BJ (cell line): ENCODE measurements at regions not wholly inside any gene's neighbourhood (a gene's known extent, or its start where the extent isn't known, plus 50 kb on each side); places are given as distances from the start of the nearest gene placed in this dataset.

Source experiments
- CTCF ChIA-PET: fragments of 350-600 bp; formaldehyde crosslinking; extraction: SDS; loops from one replicate; lab custom pipeline; 2021; ENCODE audit warnings: antibody characterized with exemption, inconsistent platforms; lab: Yijun Ruan, JAX
- POLR2A ChIA-PET: fragments of 300-600 bp; sonication (Branson Sonifier 250); formaldehyde crosslinking; extraction: SDS; loops from one replicate; lab custom pipeline; 2021; ENCODE audit warnings: antibody characterized with exemption; lab: Charles Lee
- DNase-seq: peaks from one replicate; pipeline ENCODE4 v3.0.0-alpha.2; 2011; ENCODE audit warnings: low read depth
- H3K27me3 ChIP-seq: 2 replicates; pipeline ENCODE4 v1.6.0; 2011; ENCODE audit warnings: low read length; ENCODE audit not compliant: control insufficient read depth, insufficient read depth
- H3K36me3 ChIP-seq: 2 replicates; pipeline ENCODE4 v1.5.1; 2011; ENCODE audit warnings: low read length; ENCODE audit not compliant: control insufficient read depth, insufficient read depth
- H3K4me3 ChIP-seq: 2 replicates; pipeline ENCODE4 v1.5.1; 2011; ENCODE audit warnings: low read depth, mild to moderate bottlenecking, control low read depth, low read length
- TF ChIP-seq, protein P1 (sequence below): IDR thresholded peaks from 2 replicates; pipeline ENCODE4 v1.5.1; 2011; ENCODE audit warnings: low read depth, mild to moderate bottlenecking, control low read depth, inconsistent platforms, low read length, moderate library complexity; ENCODE audit not compliant: insufficient read depth

DNA sequence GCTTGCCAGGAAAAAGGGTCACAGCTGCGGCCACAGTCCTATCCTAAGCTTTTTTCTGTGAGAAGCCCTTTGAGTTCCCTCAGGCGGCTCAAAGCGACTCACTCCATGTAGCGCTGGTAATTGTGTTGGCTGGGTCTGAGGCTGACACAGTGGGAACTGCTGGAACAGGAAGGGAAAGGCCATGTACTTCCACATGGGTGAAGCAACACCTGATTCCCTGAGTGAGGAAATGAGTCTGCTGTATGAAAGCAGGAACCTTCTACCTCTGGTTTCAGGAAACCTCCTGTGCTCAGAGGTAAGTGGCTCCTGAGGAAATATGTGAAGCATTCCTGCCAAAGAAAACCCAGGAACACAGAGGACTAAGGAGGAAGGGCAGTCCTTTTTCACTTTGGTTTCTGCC lies 734.6 kb upstream of the SORCS1 start:
- DNase-seq: no peak
- Histone ChIP-seq H3K36me3 (no peaks in the 10 kb centered on the region), H3K27me3 (no peaks in the 10 kb centered on the region), H3K4me3 (no peak overlapping the region)
- TF ChIP-seq, protein P1, sequence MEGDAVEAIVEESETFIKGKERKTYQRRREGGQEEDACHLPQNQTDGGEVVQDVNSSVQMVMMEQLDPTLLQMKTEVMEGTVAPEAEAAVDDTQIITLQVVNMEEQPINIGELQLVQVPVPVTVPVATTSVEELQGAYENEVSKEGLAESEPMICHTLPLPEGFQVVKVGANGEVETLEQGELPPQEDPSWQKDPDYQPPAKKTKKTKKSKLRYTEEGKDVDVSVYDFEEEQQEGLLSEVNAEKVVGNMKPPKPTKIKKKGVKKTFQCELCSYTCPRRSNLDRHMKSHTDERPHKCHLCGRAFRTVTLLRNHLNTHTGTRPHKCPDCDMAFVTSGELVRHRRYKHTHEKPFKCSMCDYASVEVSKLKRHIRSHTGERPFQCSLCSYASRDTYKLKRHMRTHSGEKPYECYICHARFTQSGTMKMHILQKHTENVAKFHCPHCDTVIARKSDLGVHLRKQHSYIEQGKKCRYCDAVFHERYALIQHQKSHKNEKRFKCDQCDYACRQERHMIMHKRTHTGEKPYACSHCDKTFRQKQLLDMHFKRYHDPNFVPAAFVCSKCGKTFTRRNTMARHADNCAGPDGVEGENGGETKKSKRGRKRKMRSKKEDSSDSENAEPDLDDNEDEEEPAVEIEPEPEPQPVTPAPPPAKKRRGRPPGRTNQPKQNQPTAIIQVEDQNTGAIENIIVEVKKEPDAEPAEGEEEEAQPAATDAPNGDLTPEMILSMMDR: no peak
- CTCF ChIA-PET: no interaction called here
- POLR2A ChIA-PET: no interaction called here

DNA sequence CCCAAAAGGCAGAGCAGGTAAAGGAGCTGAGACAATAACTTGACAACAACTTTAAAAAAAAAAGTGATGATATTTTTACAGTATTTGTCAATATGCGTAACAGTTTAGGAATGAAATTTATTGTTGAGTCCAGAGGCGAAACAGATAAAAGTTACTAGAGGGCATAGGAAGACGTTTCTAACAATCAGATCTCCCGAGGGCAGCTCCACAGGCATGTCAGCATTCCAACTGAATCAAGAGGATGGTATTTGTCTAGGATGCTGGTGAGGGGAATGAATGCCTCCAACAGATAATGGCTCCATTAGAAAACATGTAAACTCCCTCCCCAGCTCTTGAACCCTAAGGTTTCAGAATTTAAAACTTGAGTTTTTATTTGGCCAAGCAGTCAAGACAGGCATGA lies 733.9 kb upstream of the SORCS1 start:
- H3K36me3 ChIP-seq: no peaks in the 10 kb centered on the region
- no peak overlapping the region for H3K4me3 ChIP-seq
- ChIA-PET POLR2A (no interaction called here), CTCF (no interaction called here)
- H3K27me3 ChIP-seq: no peaks in the 10 kb centered on the region
- TF ChIP-seq, protein P1: no peak
- DNase-seq: no peak

DNA sequence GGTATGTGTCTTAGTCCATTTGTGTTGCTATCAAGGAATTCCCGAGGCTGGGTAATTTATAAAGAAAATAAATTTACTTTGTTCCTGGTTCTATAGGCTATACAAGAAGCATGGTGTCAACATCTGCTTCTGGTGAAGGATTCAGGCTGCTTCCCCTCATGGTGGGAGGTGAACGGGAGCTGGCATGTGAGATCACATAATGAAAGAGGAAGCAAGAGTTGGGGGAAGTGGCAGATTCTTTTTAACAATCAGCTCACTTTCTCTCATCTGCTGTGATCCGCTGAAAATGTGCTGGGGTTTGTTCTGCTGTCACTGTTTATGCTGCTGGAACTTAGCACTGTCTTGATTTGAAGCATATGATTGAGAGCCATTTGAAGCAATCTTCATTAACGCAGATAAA lies 730.0 kb upstream of the SORCS1 start:
- CTCF ChIA-PET: no interaction called here
- TF ChIP-seq, protein P1: no peak
- Histone ChIP-seq H3K36me3 (no peaks in the 10 kb centered on the region), H3K27me3 (no peaks in the 10 kb centered on the region), H3K4me3 (no peak overlapping the region)
- no peak for DNase-seq
- POLR2A ChIA-PET: no interaction called here

DNA sequence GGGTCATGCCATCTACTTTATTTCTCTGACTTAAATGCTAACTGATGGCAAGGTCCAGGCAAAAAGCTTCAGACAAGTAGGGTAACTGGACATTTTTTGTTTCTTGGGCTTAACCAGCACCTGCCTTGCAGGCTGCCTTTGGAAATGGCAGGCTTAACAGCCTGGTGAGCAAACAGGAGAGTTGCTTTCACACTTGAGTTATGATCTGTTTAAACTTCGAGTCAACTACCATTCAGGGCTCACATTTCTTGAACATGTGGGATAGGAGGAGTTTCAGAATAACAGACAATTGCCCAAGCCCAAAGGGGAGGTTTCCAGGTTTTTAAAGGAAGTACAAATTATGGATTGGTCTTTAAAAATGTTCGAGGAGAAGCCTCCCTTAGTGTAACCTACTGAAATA lies 724.6 kb upstream of the SORCS1 start:
- H3K27me3 ChIP-seq: no peaks in the 10 kb centered on the region
- ChIA-PET CTCF (no interaction called here), POLR2A (no interaction called here)
- H3K4me3 ChIP-seq: no peak overlapping the region
- TF ChIP-seq, protein P1: no peak
- DNase-seq: no peak
- no peaks in the 10 kb centered on the region for H3K36me3 ChIP-seq

DNA sequence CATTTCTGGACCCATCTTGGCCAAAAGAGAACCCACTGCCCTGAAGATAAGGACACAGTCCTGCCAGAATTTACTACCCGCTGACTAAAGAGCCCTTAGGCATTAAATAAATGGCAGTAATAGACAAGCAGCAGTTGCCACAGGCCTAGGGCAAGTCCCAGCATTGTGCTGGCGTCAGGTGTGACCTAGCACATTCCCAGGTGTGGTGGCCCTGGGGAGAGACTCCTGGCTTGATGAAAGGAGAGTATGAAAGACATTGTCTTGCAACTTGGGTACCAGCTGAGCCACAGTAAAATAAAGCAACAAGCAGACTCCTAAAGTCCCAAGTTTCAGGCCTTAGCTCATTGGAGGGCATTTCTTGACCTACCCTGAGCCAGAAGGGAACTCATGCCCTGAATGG lies 715.7 kb upstream of the SORCS1 start:
- Histone ChIP-seq H3K27me3 (no peaks in the 10 kb centered on the region), H3K4me3 (no peak overlapping the region), H3K36me3 (no peaks in the 10 kb centered on the region)
- POLR2A ChIA-PET: no interaction called here
- CTCF ChIA-PET: no interaction called here
- DNase-seq: no peak
- TF ChIP-seq, protein P1: no peak
